ENCODE measurements at regions not wholly inside any gene's neighbourhood (a gene's known extent, or its start where the extent isn't known, plus 50 kb on each side); places are given as distances from the start of the nearest gene placed in this dataset.

- TF ChIP-seq CTCF (conservative IDR thresholded peaks at IDR 0.05 in 1 of 2, IDR thresholded peaks at IDR 0.05 in 1 of 2; ENCODE audit: extremely low read depth in 1 of 2, insufficient read depth in 1 of 2, low read depth in 1 of 2, low read length in 2 of 2) (no peak), EZH2 (IDR thresholded peaks at IDR 0.05; ENCODE audit: borderline replicate concordance, low read length) (no peak)
These were observed 215.5 kb downstream of the TFCP2L1 start for GRCh38 chr2:121069434-121069969.

Data from mammary epithelial cell (primary cell).